GM13976 (cell line): ENCODE measurements at regions not wholly inside any gene's neighbourhood (a gene's known extent, or its start where the extent isn't known, plus 50 kb on each side); places are given as distances from the start of the nearest gene placed in this dataset.

ENCODE experiments used
- DNase-seq: peaks from one replicate; pipeline ENCODE4 v3.0.0; 2012; ENCODE audit warnings: low spot score
- in situ Hi-C: fragments of 300-500 bp; cut with MboI; formaldehyde crosslinking; loops from one replicate; pipeline ENCODE4 v1.12.0; 2022; ENCODE audit warnings: low sequenced_read_pairs, mixed read lengths, inconsistent platforms; ENCODE audit not compliant: unreplicated experiment
- TF ChIP-seq, protein P1 (sequence below): IDR thresholded peaks from 2 replicates; pipeline ENCODE4 v1.5.1; 2012; ENCODE audit warnings: borderline replicate concordance, mild to moderate bottlenecking; ENCODE audit not compliant: insufficient read depth; ENCODE audit errors: extremely low read depth, missing control alignments, control extremely low read depth

DNA sequence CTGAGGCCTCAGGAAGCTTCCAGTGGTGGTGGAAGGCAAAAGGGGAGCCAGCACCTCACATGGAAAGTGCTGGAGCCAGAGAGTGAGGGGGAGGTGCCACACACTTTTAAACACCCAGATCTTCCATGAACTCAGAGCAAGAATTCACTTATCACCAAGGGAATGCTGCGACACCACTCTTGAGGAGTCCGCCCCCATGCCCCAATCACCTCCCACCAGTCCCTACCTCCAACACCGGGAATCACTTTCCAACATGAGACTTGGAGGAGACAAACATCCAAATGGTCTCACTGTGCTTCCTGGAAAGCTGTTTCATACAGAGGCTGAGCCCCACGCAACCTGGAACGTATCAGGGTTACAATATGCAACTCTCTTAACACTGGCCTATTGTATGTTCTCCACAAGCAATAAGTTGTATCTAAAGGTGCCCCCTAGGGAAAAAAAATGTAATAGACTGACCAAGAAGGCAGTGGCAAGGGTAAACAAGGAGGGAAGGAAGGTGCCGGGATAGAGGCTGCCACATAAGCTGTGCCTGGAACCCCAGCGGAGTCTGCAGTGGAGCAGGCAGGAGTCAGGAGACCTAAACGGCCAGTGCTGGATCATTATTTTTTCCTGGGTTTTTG lies 106.7 kb upstream of the FOXF1 start:
- in situ Hi-C loops: no loop called here
- TF ChIP-seq, protein P1, sequence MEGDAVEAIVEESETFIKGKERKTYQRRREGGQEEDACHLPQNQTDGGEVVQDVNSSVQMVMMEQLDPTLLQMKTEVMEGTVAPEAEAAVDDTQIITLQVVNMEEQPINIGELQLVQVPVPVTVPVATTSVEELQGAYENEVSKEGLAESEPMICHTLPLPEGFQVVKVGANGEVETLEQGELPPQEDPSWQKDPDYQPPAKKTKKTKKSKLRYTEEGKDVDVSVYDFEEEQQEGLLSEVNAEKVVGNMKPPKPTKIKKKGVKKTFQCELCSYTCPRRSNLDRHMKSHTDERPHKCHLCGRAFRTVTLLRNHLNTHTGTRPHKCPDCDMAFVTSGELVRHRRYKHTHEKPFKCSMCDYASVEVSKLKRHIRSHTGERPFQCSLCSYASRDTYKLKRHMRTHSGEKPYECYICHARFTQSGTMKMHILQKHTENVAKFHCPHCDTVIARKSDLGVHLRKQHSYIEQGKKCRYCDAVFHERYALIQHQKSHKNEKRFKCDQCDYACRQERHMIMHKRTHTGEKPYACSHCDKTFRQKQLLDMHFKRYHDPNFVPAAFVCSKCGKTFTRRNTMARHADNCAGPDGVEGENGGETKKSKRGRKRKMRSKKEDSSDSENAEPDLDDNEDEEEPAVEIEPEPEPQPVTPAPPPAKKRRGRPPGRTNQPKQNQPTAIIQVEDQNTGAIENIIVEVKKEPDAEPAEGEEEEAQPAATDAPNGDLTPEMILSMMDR: no peak
- DNase-seq: no peak

DNA sequence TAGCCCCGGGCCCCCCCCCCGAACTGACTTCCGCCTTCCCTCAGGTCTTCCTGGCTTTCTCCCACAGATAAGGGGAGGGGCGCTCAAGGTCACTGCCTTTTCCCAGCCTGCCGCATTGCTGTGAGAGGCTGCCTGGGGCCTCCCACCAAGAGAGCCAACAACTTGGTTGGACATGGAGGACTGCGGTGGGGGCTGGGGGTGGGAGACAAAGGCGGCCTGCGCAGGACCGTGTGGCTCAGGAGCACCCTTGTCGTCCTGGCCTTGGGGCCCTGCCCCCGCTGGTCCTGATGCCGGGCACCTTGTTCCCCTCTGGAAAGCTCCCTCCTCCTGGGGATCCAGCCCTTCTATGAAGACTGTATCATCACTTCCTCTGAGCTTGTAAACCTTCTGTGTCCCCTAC lies 105.6 kb upstream of the FOXF1 start:
- DNase-seq: no peak
- TF ChIP-seq, protein P1: no peak
- in situ Hi-C loops: no loop called here

DNA sequence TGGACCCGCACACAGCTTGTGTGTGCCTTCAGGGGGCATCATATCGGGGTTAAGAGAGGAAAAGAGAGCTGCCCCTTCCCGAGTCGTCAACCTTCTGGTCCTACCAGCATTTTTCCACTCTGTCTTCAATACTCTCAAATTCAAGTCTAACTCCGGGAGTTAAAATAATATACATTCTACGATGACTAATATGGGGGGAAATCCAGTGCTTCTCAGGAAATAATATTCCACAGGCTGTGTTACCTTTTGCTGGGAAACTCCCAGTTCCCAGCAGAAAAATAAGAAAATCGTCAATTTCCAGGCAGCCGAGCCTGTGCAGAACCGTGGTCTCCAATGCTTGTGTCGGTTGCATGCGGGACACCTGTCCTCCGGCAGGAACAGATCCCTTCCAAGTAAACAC lies 105.0 kb upstream of the FOXF1 start:
- TF ChIP-seq, protein P1: no peak
- in situ Hi-C loops: no loop called here
- DNase-seq: no peak

DNA sequence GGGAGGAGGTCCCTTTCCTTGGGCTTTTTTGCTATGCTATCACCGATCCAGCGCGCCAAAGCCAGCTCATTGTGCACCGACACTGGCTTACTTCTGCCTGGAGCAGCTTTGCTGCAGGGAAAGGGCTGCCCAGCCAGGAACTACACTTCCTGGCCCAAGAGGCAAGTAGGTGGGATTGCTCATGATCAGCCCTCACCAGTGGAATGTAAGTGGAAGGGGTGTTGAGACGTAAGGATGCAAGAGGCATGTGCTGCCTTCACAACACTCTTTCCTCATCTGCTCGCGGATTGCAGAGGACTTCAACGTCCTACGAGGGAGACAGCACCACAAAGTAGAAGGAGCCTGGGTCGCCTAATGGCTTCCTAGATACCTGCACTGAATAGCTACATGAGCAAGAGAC lies 104.3 kb upstream of the FOXF1 start:
- no peak for DNase-seq
- TF ChIP-seq, protein P1: no peak
- in situ Hi-C loops: no loop called here

DNA sequence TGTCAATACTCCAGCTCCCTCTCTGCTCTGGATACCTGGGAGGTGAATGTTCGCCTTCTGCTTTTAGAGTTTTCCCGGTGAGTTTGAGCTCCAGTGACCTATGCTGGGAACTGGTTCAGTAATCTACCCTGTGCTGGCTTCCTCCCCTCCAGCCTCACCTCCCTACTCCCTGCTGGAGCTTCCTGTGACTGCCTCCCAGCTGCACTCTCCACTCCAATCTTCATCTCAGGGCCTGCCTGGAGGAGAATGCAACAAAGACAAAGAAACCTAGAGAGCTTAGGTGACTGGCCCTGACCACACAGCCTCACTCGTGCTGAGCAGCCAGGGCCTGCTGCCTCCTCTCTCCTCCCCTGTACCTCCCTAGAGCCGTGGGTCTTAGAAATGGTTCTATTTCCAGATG lies 101.6 kb upstream of the FOXF1 start:
- DNase-seq: no peak
- in situ Hi-C loops: no loop called here
- TF ChIP-seq, protein P1: no peak

DNA sequence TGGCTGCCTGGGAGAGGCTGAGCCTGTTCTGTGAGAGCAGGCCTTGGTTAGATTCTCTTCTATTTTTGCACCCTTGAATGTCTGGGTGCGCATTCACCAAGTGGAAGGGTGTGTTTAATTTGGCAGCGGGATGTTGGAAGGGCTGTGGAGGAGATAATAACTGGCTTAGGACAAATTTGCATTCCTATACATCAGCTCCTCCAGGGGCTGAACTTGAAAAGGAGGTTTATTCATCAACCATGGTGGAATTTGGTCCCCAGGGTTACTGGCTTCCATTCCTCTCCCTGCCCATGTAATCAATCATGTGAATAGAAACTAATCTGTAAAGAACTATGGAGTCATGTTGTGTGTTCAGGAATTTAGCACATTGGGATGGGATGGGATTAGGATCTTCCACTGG lies 100.2 kb upstream of the FOXF1 start:
- TF ChIP-seq, protein P1: no peak
- in situ Hi-C loops: no loop called here
- no peak for DNase-seq
